GM23338 (cell line): ENCODE measurements at regions not wholly inside any gene's neighbourhood (a gene's known extent, or its start where the extent isn't known, plus 50 kb on each side); places are given as distances from the start of the nearest gene placed in this dataset.

Experiments
- CTCF ChIP-seq, 2 experiments: fragments of 200-600 bp in 1 of 2; sonication (generic) in 1 of 2; conservative IDR thresholded peaks; 2 replicates each; pipeline versions ENCODE4 v1.5.1 to v1.6.1; 2016 to 2017; ENCODE audit warnings: antibody characterized with exemption in 2 of 2, low read depth in 2 of 2, mild to moderate bottlenecking in 2 of 2, moderate library complexity in 1 of 2
- EZH2 ChIP-seq: fragments of 200-600 bp; sonication (generic); IDR thresholded peaks from one replicate; pipeline ENCODE4 v1.8.0; 2017; ENCODE audit warnings: antibody characterized with exemption, mild to moderate bottlenecking, low read depth; ENCODE audit not compliant: unreplicated experiment
- REST ChIP-seq: IDR thresholded peaks from one replicate; pipeline ENCODE4 v1.6.1; 2018; ENCODE audit warnings: antibody characterized with exemption; ENCODE audit not compliant: unreplicated experiment

GRCh38 chr2:195337597-195337996 lies 319.4 kb upstream of the SLC39A10 start:
- TF ChIP-seq EZH2 (no peak), REST (no peak), CTCF (conservative IDR thresholded peaks at IDR 0.05; ENCODE audit: low read depth in 2 of 2) (no peak)
